Activated T-helper 1 cell treated with anti-CD3 and anti-CD28 coated beads, Interleukin-12 subunit alpha, Interleukin-12 subunit beta, Interleukin-2, Interleukin-4 antibody, amounts not matched to agents 30 ng/mL and 10 ng/mL and 1 ng/mL, durations not matched to agents 14 hours and 24 hours and 36 hours (primary cell): ENCODE measurements at regions not wholly inside any gene's neighbourhood (a gene's known extent, or its start where the extent isn't known, plus 50 kb on each side); places are given as distances from the start of the nearest gene placed in this dataset.
A peak's percentile ranks its signal among the peaks of the same experiment; 100 is the strongest.

Experiments used
- DNase-seq: peaks from one replicate; pipeline ENCODE4 v3.0.0; 2021; ENCODE audit warnings: low spot score
- H3K27ac Mint-ChIP-seq: one replicate; pipeline ENCODE4 v1.8.0; 2021; ENCODE audit warnings: mild to moderate bottlenecking, mixed read lengths
- H3K27me3 Mint-ChIP-seq: one replicate; pipeline ENCODE4 v1.8.0; 2022; ENCODE audit warnings: mild to moderate bottlenecking, moderate library complexity, mixed read lengths; ENCODE audit not compliant: insufficient read depth
- H3K36me3 Mint-ChIP-seq: one replicate; pipeline ENCODE4 v1.8.0; 2021; ENCODE audit warnings: low read depth, mixed read lengths
- H3K4me1 Mint-ChIP-seq: one replicate; pipeline ENCODE4 v1.8.0; 2021; ENCODE audit warnings: low read depth, mixed read lengths
- H3K4me3 Mint-ChIP-seq: one replicate; pipeline ENCODE4 v1.8.0; 2021; ENCODE audit warnings: mild to moderate bottlenecking, moderate library complexity, mixed read lengths
- H3K9me3 Mint-ChIP-seq: one replicate; pipeline ENCODE4 v1.8.0; 2021; ENCODE audit warnings: mixed read lengths
- intact Hi-C: fragments of 100-400 bp; cut with micrococcal nuclease; formaldehyde crosslinking; loops from one replicate; pipeline ENCODE4 v1.15.1; 2024

DNA sequence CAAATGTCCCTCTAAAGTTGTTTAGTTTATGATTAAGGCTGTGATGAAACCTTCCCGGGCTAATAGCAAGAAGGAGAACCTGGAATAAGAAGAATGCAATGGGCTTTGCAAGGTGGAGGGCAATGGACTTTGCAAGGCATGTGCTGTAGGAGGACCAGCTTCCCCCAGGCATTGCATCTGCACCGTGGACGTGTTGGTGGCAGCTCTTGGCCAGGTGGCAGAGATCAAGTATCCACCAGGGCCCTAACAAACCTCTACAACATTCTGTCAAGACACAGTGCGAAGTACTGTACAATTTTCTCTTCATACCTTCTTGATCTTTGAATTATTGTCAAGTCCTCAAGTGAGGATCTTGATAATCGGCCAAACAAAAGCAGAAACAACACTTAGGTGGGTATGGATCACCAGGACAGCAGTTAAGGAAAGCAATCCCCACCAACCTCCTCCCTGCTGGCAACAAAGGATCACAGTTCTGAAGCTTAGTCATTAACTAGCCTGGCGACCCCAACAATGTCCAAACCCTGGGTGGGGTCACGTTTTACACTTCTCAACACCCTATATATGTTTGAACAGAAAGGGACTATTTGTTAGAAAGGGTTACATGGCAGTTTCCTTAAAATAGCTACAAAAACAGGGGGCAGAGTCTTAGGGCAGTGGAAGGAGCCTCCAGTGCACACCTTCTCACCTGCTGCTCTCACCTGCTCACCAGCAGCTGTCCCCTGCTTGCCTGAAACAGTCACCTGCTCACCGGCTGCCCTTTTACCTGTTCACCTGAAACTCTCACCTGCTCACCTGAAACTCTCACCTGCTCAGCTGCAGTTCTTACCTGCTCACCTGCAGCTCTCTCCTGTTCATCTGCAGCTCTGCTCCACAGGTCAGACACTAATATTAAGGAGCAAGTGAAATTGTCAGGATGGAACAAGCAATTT, 137.9 kb upstream of the LIPC start:
- peaks cover 48% of the 10 kb centered on the region for H3K4me1 Mint-ChIP-seq
- no peak overlapping the region for H3K27ac Mint-ChIP-seq
- H3K27me3 Mint-ChIP-seq = peaks cover 2% of the 10 kb centered on the region
- intact Hi-C loops = loop anchor here (1.0 to 5.0 kb wide), 3 partner anchors 23 to 64 kb away; no protein-coding TSS in a partner anchor
- no peak for DNase-seq
- peaks cover 4% of the 10 kb centered on the region for H3K36me3 Mint-ChIP-seq
- no peak overlapping the region for H3K4me3 Mint-ChIP-seq
- peaks cover 13% of the 10 kb centered on the region for H3K9me3 Mint-ChIP-seq

DNA sequence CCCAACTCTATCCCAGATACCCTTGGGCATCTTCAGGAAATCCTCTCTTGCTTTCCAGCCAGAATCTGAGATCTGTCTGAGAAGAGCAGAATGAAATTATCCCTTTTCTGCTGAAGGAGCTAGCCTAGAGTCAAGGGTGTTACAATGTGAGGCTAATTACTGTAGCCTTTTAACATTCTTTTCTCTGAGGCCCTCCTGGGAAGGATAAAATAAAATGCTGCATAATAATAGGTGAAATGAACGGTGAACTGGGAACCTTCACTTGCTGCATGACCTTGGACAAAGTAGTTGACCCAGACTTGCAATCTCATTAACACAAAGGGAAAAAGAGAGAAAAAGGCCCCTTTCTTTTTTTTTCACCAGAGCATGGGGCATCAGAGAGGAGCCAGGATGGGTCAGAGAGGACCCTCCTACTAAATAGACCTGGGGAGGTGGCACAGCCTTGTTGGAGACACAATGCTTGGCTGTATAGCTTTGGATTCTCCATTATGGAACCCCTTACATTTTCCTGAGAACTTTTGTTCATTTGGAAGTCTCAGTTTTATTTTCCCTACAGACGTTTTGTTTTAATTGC, 137.0 kb upstream of the LIPC start:
- H3K4me3 Mint-ChIP-seq = no peak overlapping the region
- peaks cover 4% of the 10 kb centered on the region for H3K36me3 Mint-ChIP-seq
- peaks cover 13% of the 10 kb centered on the region for H3K9me3 Mint-ChIP-seq
- no peak overlapping the region for H3K27ac Mint-ChIP-seq
- H3K4me1 Mint-ChIP-seq = peaks cover 55% of the 10 kb centered on the region
- DNase-seq = no peak
- H3K27me3 Mint-ChIP-seq = peaks cover 2% of the 10 kb centered on the region
- intact Hi-C loops = loop anchor here (5.0 kb wide), 1 partner anchor 38 kb away; no protein-coding TSS in a partner anchor

DNA sequence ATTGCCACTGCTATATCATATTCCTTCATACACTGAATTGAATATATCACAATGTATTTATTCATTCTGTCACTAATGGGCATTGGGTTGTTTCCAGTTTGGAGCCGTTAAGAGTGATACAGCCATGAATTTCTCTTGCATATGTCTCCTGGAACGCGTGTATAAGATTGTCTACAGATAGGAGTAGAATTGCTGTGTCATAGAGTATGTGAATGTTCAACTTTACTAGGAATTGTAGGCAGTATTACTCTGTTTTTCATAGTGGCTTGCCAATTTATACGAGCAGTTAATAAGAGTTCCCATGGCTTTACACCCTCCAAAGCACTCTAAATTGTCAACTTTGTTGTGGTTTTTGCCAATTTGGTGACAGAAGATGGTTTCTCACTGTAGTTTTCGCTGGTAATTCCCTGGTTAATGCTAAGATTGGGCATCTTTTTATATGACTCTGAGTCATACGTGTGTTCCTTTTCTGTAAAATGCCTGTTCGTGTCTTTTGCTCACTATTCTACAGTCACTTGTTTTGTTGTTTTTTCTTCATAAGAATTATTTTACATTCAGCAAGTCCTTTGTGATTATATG, 136.1 kb upstream of the LIPC start:
- Mint-ChIP-seq H3K36me3 (peaks cover 3% of the 10 kb centered on the region), H3K27ac (peak overlapping the region; percentile 8), H3K4me3 (no peak overlapping the region), H3K9me3 (peaks cover 11% of the 10 kb centered on the region), H3K27me3 (peaks cover 2% of the 10 kb centered on the region), H3K4me1 (peaks cover 53% of the 10 kb centered on the region)
- intact Hi-C loops = no loop called here
- DNase-seq = no peak

DNA sequence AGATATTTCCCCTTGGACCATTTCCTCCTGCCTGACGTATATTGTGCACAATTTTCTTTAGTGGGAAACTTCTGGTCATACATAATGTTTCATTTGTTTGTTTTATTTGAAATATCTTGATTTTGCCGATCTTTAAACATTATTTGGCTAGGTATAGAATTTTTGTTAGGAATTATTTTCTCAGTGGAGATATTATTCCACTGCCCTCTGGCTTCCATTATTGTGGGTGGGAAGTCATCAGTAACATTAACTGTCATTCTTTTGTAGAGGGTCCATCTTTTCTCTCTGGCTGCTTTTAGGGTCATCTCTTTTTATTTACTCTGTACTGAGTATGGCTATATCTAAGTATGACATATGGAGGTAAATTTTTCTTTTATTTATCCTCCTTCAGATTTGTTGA, 135.5 kb upstream of the LIPC start:
- no peak for DNase-seq
- H3K4me1 Mint-ChIP-seq = peaks cover 48% of the 10 kb centered on the region
- H3K4me3 Mint-ChIP-seq = no peak overlapping the region
- peaks cover 9% of the 10 kb centered on the region for H3K9me3 Mint-ChIP-seq
- intact Hi-C loops = no loop called here
- H3K27ac Mint-ChIP-seq = peak overlapping the region; percentile 8
- H3K36me3 Mint-ChIP-seq = peaks cover 3% of the 10 kb centered on the region
- H3K27me3 Mint-ChIP-seq = peaks cover 2% of the 10 kb centered on the region

DNA sequence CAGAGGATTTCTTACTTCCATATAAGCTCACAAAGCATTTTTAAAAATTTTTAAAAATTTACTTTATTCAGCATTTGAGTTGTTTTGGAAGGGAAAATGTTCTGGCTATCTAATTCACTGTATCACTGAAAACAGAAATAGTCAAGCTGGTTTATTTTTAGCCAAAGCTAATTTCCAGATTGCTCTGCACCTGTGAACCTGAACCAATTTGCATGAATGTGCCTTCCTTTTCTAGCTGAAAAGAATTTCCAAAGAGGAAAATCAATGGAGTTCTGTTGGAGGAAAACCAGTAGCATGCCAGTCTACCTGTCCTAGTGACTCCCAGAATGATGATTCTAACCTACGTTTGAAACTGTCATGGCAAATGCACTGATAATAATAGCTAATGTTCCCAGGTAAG, 134.2 kb upstream of the LIPC start:
- intact Hi-C loops = loop anchor here (1.0 kb wide), 1 partner anchor 16 kb away; no protein-coding TSS in a partner anchor
- H3K9me3 Mint-ChIP-seq = peaks cover 9% of the 10 kb centered on the region
- H3K4me3 Mint-ChIP-seq = no peak overlapping the region
- H3K27ac Mint-ChIP-seq = no peak overlapping the region
- peaks cover 38% of the 10 kb centered on the region for H3K4me1 Mint-ChIP-seq
- H3K27me3 Mint-ChIP-seq = peaks cover 2% of the 10 kb centered on the region
- peaks cover 3% of the 10 kb centered on the region for H3K36me3 Mint-ChIP-seq
- DNase-seq = no peak

DNA sequence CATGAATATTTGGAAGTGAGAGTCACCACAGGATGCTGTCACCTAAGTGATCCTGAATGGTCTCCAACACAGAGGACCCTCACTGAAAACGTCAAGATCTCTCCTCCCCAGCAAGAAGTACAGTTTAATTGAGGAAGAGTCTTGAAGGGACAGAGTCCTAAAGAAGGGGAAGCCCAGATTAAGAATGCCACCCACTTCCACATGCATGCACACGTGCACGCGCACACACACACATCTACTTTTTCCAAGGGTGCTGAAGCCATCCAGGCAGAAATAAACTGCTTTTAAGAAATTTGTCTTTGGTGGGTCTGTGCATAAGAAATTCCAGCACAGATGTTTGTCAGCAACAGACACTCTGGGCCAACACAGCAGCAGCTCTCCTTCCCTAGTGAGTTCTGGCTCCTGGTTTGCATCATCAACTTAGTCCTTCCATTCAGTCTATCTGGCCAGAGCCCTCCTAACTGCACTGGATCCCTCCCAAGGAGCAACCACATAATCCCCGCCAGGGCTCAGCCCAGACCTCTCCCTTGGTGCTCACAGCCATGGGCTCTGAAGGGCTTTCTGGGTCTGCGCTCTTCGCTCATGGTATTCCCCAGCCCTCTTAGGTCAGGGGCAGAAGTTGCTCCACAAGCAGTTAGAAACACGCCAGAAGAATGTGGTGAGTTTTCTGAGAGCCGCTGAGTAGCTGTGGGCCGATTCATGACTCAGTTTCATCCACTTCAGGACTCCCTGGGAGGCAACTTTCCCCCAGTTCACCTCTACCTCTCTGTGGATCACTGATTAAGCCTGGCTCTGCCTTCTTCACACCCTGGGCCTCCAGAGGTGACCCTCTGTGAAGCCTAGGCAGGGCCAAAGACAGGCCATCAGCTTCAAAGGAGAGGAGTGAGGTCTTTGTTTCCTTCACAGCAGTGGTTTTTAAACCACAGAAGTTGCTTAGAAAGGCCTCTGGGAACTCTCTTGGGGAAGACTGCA, 132.6 kb upstream of the LIPC start:
- H3K9me3 Mint-ChIP-seq = peaks cover 9% of the 10 kb centered on the region
- no peak overlapping the region for H3K27ac Mint-ChIP-seq
- H3K4me1 Mint-ChIP-seq = peaks cover 38% of the 10 kb centered on the region
- H3K4me3 Mint-ChIP-seq = no peak overlapping the region
- no peaks in the 10 kb centered on the region for H3K27me3 Mint-ChIP-seq
- intact Hi-C loops = loop anchor here (1.0 kb wide), 1 partner anchor 14 kb away; no protein-coding TSS in a partner anchor
- no peak for DNase-seq
- H3K36me3 Mint-ChIP-seq = peaks cover 3% of the 10 kb centered on the region

DNA sequence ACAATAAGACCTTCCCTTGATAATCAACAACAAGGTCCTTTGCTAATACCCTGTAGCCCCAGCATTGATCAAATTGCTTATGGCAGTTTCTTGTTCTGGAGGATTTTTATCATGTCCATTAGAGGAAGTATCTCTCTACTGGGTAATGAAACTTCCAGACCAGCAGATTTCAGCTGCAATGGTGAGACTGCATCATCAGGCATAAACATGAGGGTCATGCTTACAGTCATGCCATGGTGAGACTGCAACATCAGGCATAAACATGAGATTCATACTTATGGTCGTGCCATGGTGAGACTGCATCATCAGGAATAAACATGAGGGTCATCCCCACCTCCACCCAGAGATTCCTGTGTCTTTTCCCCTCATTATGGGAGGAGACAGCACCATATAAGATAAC, 129.0 kb upstream of the LIPC start:
- Mint-ChIP-seq H3K27me3 (no peaks in the 10 kb centered on the region), H3K36me3 (no peaks in the 10 kb centered on the region), H3K27ac (no peak overlapping the region), H3K9me3 (peaks cover 3% of the 10 kb centered on the region), H3K4me1 (peaks cover 38% of the 10 kb centered on the region), H3K4me3 (no peak overlapping the region)
- intact Hi-C loops = no loop called here
- DNase-seq = no peak

DNA sequence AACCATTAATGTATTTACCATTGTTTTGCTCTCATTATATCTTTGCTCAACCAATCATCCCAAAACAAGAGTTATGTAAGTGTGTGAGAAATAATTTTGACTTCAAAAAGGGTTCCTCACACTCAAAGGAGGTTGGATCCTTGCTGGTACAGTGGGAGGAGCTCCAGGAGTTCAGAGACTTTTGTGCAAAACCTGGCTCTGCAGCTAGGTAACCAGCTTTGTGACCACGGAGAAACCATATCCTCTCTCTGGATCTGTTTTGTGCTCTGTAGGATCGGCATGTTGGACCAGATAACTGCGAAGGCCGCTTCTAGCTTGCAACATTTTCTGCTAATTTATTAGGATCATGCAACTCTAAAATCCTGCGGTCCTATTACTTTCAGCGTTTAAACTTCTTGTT, 128.6 kb upstream of the LIPC start:
- no peak overlapping the region for H3K27ac Mint-ChIP-seq
- no peak for DNase-seq
- H3K9me3 Mint-ChIP-seq = peaks cover 3% of the 10 kb centered on the region
- peaks cover 38% of the 10 kb centered on the region for H3K4me1 Mint-ChIP-seq
- H3K4me3 Mint-ChIP-seq = peak overlapping the region; percentile 21
- no peaks in the 10 kb centered on the region for H3K27me3 Mint-ChIP-seq
- H3K36me3 Mint-ChIP-seq = no peaks in the 10 kb centered on the region
- intact Hi-C loops = no loop called here

DNA sequence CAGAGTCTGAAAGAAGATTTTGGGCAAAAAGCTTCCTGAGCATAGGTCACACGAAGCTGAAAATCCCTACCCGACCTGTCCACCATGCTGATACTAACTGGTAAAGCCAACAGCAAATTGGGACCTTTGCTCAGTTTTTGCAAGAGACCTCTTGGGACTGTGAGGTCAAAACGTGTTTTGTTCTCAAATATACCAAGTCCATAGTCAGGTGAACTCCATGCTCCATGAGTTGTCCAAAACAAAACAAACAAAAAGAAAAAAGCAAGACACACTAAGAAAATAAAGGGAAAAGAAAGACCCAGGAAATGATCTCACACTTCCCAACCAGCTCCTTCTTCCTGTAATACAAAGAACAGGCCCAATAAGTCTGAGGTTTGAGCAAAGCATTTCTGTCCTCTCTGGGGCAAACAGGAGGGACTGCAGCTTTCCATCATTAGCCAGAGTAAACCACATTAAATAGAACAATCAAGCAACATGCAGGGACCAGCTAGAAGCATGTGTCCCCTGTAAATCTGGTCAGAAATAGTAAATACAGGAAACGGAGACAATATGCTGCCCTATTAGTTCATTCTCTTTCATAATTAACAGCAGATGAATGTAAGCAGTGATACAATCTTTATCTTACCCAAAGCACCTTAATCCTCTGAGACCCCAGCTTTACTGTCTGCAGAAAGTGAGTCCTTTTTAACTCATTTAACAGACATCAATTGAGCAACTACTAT, 125.0 kb upstream of the LIPC start:
- no peaks in the 10 kb centered on the region for H3K9me3 Mint-ChIP-seq
- no peaks in the 10 kb centered on the region for H3K27me3 Mint-ChIP-seq
- intact Hi-C loops = no loop called here
- no peak overlapping the region for H3K27ac Mint-ChIP-seq
- H3K4me1 Mint-ChIP-seq = peaks cover 29% of the 10 kb centered on the region
- no peak overlapping the region for H3K4me3 Mint-ChIP-seq
- DNase-seq = no peak
- no peaks in the 10 kb centered on the region for H3K36me3 Mint-ChIP-seq

DNA sequence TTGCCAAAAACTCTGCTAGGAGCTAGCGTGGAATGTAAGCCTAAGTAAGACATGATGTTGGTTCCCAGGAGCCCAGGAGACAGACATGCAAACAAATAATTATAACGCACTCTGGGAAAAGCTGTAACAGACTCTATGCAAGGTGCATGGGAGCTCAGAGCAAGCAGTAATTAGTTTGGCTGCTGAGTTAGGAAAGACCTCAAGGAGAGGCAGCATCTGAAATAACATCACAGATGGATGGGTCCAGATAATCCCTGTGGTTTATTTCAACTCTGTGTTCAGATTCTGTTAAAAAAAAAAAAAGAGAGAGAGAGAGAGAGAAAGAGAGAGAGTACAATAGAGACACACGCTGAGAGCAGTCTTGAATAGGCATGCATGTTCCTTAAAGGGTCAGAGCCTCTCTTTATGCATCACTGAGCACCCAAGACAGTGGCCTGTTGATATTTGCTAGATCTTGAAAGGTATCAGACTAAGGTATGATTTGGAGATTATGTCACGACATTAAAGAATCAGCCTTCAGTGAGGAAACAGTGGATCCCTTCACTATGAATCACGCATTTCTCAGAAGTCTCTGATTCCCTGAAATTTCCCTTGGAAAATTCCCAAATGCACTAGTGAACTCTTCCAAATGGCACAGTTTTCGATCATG, 124.4 kb upstream of the LIPC start:
- H3K4me3 Mint-ChIP-seq = no peak overlapping the region
- H3K4me1 Mint-ChIP-seq = peaks cover 27% of the 10 kb centered on the region
- DNase-seq = no peak
- intact Hi-C loops = no loop called here
- H3K36me3 Mint-ChIP-seq = no peaks in the 10 kb centered on the region
- no peak overlapping the region for H3K27ac Mint-ChIP-seq
- H3K27me3 Mint-ChIP-seq = no peaks in the 10 kb centered on the region
- no peaks in the 10 kb centered on the region for H3K9me3 Mint-ChIP-seq

DNA sequence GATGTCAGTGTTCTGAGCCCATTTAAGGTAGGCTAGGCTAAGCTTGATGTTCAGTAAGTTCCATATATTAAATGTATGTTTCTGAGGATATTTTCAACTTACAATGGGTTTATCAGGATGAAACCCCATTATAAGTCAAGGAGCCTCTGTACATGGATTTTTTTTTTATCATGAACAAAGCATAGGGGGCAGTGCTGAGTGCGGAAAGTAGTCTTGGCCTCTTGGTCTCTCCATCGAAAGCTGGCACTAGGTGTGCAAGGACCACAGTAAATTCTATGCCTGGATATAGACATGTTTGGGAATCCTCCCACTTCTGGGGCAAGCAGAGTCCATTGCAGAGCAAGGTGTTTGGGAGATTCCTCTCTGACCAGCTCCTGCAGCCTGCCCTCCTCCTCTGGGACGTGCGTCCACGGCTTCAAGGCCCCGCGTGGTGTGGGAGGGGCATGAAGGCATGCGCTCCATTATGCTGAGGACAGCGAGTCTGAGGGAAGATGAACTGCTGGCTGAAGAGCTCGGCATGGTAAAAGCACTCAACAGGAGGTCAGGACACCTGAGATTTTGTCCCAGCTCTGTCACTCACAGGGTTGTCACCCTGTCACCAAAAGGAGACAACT, 122.9 kb upstream of the LIPC start:
- no peaks in the 10 kb centered on the region for H3K9me3 Mint-ChIP-seq
- intact Hi-C loops = no loop called here

More for the DNA sequence above, 122.9 kb upstream of the LIPC start:
- Mint-ChIP-seq H3K27ac (no peak overlapping the region), H3K4me1 (peaks cover 17% of the 10 kb centered on the region), H3K4me3 (no peak overlapping the region), H3K27me3 (no peaks in the 10 kb centered on the region), H3K36me3 (no peaks in the 10 kb centered on the region)
- no peak for DNase-seq
